Keratinocyte (primary cell): ENCODE measurements at regions not wholly inside any gene's neighbourhood (a gene's known extent, or its start where the extent isn't known, plus 50 kb on each side); places are given as distances from the start of the nearest gene placed in this dataset.

Source experiments
- DNase-seq: peaks from one replicate; pipeline ENCODE4 v3.0.0-alpha.2; 2011; ENCODE audit warnings: low read depth, missing footprints, low spot score
- FAIRE-seq: peaks from 2 replicates; lab custom pipeline; 2011; peaks lifted over from hg19 to GRCh38; lab: Jason Lieb, UNC
- H2AFZ ChIP-seq: 2 replicates; pipeline ENCODE4 v1.6.0; 2012; ENCODE audit warnings: low read length, control low read depth, inconsistent platforms; ENCODE audit not compliant: control insufficient read depth
- H3K27ac ChIP-seq: 2 replicates; pipeline ENCODE4 v1.5.1; 2011; ENCODE audit warnings: low read length; ENCODE audit not compliant: control insufficient read depth, insufficient read depth
- H3K27me3 ChIP-seq: 3 replicates; pipeline ENCODE4 v1.6.0; 2011; ENCODE audit warnings: low read length; ENCODE audit not compliant: control insufficient read depth, insufficient read depth; ENCODE audit errors: extremely low read depth
- H3K36me3 ChIP-seq, 2 experiments: 2 replicates in 1 of 2; 3 replicates in 1 of 2; pipeline ENCODE4 v1.5.1; 2011; ENCODE audit warnings: low read length in 2 of 2, mild to moderate bottlenecking in 1 of 2; ENCODE audit not compliant: control insufficient read depth in 2 of 2, insufficient read depth in 2 of 2; ENCODE audit errors: extremely low read depth in 1 of 2
- H3K4me1 ChIP-seq: 3 replicates; pipeline ENCODE4 v1.5.1; 2011; ENCODE audit warnings: low read length; ENCODE audit not compliant: control insufficient read depth, insufficient read depth; ENCODE audit errors: extremely low read depth
- H3K4me2 ChIP-seq: 3 replicates; pipeline ENCODE4 v1.6.0; 2011; ENCODE audit warnings: low read depth, low read length; ENCODE audit not compliant: control insufficient read depth, insufficient read depth; ENCODE audit errors: extremely low read depth
- H3K4me3 ChIP-seq, 3 experiments: fragments of 200-600 bp in 1 of 3; sonication (generic) in 1 of 3; 2 replicates in 2 of 3; 3 replicates in 1 of 3; pipeline ENCODE4 v1.5.1; 2011 to 2016; ENCODE audit warnings: low read length in 3 of 3, mild to moderate bottlenecking in 3 of 3, control low read depth in 2 of 3, inconsistent platforms in 1 of 3, low read depth in 1 of 3, mixed read lengths in 1 of 3, mixed run types in 1 of 3, moderate library complexity in 1 of 3; ENCODE audit not compliant: control insufficient read depth in 2 of 3, insufficient read depth in 2 of 3; ENCODE audit errors: extremely low read depth in 1 of 3
- H3K79me2 ChIP-seq: 2 replicates; pipeline ENCODE4 v1.6.0; 2012; ENCODE audit warnings: low read length; ENCODE audit not compliant: control insufficient read depth, insufficient read depth
- H3K9ac ChIP-seq: 3 replicates; pipeline ENCODE4 v1.6.0; 2011; ENCODE audit warnings: low read length; ENCODE audit not compliant: control insufficient read depth, insufficient read depth; ENCODE audit errors: extremely low read depth
- H3K9me1 ChIP-seq: 3 replicates; pipeline ENCODE4 v1.6.0; 2011; ENCODE audit warnings: low read length; ENCODE audit not compliant: control insufficient read depth, insufficient read depth; ENCODE audit errors: extremely low read depth
- H3K9me3 ChIP-seq: 2 replicates; pipeline ENCODE4 v1.5.1; 2012; ENCODE audit warnings: low read depth, low read length; ENCODE audit not compliant: control insufficient read depth
- H4K20me1 ChIP-seq: 3 replicates; pipeline ENCODE4 v1.6.0; 2011; ENCODE audit warnings: low read length; ENCODE audit not compliant: control insufficient read depth, insufficient read depth; ENCODE audit errors: extremely low read depth
- EZH2 ChIP-seq: IDR thresholded peaks from one replicate; pipeline ENCODE4 v1.6.1; 2012; ENCODE audit warnings: inconsistent platforms, mild to moderate bottlenecking, low read length, moderate library complexity
- dilution Hi-C: fragments of 300-500 bp; cut with MboI; formaldehyde crosslinking; loops from one replicate; pipeline ENCODE4 v1.7.0; 2020; ENCODE audit warnings: low sequenced_read_pairs; ENCODE audit not compliant: extremely low pct_ligation_motif_present
- TF ChIP-seq, protein P1 (sequence below), 3 experiments: IDR thresholded peaks in 1 of 3; conservative IDR thresholded peaks in 1 of 3; optimal IDR thresholded peaks in 1 of 3; 2 replicates in 2 of 3; 3 replicates in 1 of 3; pipeline versions ENCODE3 to v1.5.1; 2011; ENCODE audit warnings: low read length in 3 of 3, mild to moderate bottlenecking in 3 of 3, moderate library complexity in 2 of 3, control low read depth in 1 of 3, inconsistent platforms in 1 of 3; ENCODE audit not compliant: insufficient read depth in 2 of 3; ENCODE audit errors: extremely low read depth in 1 of 3

- H3K4me3 ChIP-seq, result no peak overlapping the region
- no peak overlapping the region for H3K27ac ChIP-seq
- H3K36me3 ChIP-seq, result no peaks in the 10 kb centered on the region
- H3K9me1 ChIP-seq, result peaks cover 2% of the 10 kb centered on the region
- no peaks in the 10 kb centered on the region for H3K4me1 ChIP-seq
- TF ChIP-seq, protein P1, sequence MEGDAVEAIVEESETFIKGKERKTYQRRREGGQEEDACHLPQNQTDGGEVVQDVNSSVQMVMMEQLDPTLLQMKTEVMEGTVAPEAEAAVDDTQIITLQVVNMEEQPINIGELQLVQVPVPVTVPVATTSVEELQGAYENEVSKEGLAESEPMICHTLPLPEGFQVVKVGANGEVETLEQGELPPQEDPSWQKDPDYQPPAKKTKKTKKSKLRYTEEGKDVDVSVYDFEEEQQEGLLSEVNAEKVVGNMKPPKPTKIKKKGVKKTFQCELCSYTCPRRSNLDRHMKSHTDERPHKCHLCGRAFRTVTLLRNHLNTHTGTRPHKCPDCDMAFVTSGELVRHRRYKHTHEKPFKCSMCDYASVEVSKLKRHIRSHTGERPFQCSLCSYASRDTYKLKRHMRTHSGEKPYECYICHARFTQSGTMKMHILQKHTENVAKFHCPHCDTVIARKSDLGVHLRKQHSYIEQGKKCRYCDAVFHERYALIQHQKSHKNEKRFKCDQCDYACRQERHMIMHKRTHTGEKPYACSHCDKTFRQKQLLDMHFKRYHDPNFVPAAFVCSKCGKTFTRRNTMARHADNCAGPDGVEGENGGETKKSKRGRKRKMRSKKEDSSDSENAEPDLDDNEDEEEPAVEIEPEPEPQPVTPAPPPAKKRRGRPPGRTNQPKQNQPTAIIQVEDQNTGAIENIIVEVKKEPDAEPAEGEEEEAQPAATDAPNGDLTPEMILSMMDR (optimal IDR thresholded peaks at IDR 0.05 in 1 of 3, IDR thresholded peaks at IDR 0.05 in 1 of 3, conservative IDR thresholded peaks at IDR 0.05 in 1 of 3; ENCODE audit: extremely low read depth in 1 of 3, insufficient read depth in 2 of 3, low read length in 3 of 3), result no peak
- TF ChIP-seq EZH2, result no peak
- DNase-seq, result no peak
- no peaks in the 10 kb centered on the region for H3K27me3 ChIP-seq
- dilution Hi-C loops, result no loop called here
- no peaks in the 10 kb centered on the region for H3K9me3 ChIP-seq
- no peaks in the 10 kb centered on the region for H4K20me1 ChIP-seq
- H3K79me2 ChIP-seq, result no peaks in the 10 kb centered on the region
- H2AFZ ChIP-seq, result no peak overlapping the region
- no peak for FAIRE-seq
- H3K9ac ChIP-seq, result no peak overlapping the region
- H3K4me2 ChIP-seq, result no peak overlapping the region
Observed at GRCh38 chr12:108400481-108400880, 61.4 kb upstream of the CMKLR1 start.

DNA sequence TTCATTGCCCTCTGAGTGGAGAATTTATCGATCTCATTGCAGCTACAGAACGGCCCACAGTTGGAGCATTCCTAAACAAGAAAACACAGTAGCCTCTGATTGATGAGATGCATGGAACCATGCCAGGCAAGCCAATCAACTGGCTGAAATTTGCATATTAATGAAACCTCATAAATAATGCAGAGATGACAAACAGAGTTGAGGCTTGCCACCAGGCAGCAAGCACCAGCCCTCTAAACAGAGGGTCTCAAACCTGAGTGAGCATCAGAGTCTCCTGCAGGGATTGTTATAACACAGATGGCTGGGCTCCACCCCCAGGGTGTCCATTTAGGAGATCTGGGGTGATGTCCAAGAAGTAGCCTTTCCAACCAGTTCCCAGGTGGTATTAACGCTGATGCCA, 60.9 kb upstream of the CMKLR1 start:
- H3K4me3 ChIP-seq, result no peak overlapping the region
- H3K27me3 ChIP-seq, result no peaks in the 10 kb centered on the region
- no peaks in the 10 kb centered on the region for H3K4me1 ChIP-seq
- dilution Hi-C loops, result no loop called here
- FAIRE-seq (no peak), DNase-seq (no peak)
- no peak overlapping the region for H3K27ac ChIP-seq
- H3K9me1 ChIP-seq, result peaks cover 2% of the 10 kb centered on the region
- TF ChIP-seq, protein P1 (optimal IDR thresholded peaks at IDR 0.05 in 1 of 3, IDR thresholded peaks at IDR 0.05 in 1 of 3, conservative IDR thresholded peaks at IDR 0.05 in 1 of 3; ENCODE audit: extremely low read depth in 1 of 3, insufficient read depth in 2 of 3, low read length in 3 of 3), result no peak
- TF ChIP-seq EZH2, result no peak
- H4K20me1 ChIP-seq, result no peaks in the 10 kb centered on the region
- H3K9me3 ChIP-seq, result no peaks in the 10 kb centered on the region
- no peak overlapping the region for H2AFZ ChIP-seq
- H3K4me2 ChIP-seq, result no peak overlapping the region
- H3K36me3 ChIP-seq, result no peaks in the 10 kb centered on the region
- no peaks in the 10 kb centered on the region for H3K79me2 ChIP-seq
- no peak overlapping the region for H3K9ac ChIP-seq
